T47D (cell line): ENCODE measurements at regions not wholly inside any gene's neighbourhood (a gene's known extent, or its start where the extent isn't known, plus 50 kb on each side); places are given as distances from the start of the nearest gene placed in this dataset.

Source experiments
- DNase-seq, 2 experiments: peaks; one replicate each; pipeline versions ENCODE4 v3.0.0 to v3.0.0-alpha.2; 2011 to 2012; ENCODE audit warnings: low read depth in 1 of 2, low spot score in 1 of 2
- JUND ChIP-seq: IDR thresholded peaks from 2 replicates; pipeline ENCODE4 v1.6.1; 2012; ENCODE audit warnings: low read depth
- in situ Hi-C: cut with HindIII; loops from 2 replicates; pipeline ENCODE4 v1.10.0; 2016; ENCODE audit warnings: low sequenced_read_pairs, low pct_unique_long_range_greater_than_20kb

- in situ Hi-C loops = no loop called here
- TF ChIP-seq JUND = no peak
- peak in 1 of 2 experiments; percentile 7 for DNase-seq
Observed at GRCh38 chr2:234823877-234824376, 127.9 kb upstream of the SH3BP4 start.

DNA sequence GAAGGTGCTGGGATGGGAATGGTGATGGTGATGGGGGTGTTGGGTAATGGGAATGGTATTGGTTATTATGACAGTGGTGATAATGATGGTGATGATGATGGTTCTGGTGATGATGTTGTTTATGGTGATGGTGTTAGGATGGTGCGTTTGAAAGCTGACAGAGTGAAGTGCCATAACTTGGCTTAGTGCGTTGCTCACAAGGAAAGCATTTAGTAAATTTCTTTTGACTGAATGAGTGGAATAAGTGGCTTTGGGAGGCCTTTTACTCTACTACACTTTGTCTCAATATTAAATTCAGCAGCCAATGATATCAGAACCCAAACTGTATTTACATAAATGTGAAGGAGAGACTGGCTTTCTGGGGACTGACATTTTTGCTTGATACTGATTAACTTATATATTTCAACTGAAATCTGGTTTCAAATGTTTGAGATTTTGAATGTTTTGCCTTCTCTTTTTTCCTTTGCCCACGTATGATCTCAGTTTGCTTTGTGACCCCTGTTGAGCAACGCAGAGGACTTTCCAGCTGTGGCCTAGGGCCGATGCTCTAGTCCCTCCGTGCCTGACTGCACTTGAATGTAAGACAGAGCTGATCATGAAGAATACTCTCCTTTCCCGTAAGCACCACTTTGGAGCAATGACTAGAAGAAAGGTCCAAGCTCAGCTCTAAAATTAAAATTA, 128.5 kb upstream of the SH3BP4 start:
- DNase-seq = no peak
- in situ Hi-C loops = no loop called here
- TF ChIP-seq JUND = no peak

- in situ Hi-C loops = no loop called here
- no peak for TF ChIP-seq JUND
- no peak for DNase-seq
Observed at GRCh38 chr2:234821946-234822475, 129.8 kb upstream of the SH3BP4 start.

- TF ChIP-seq JUND = no peak
- in situ Hi-C loops = no loop called here
Observed at GRCh38 chr2:234818937-234819336, 132.9 kb upstream of the SH3BP4 start.

GRCh38 chr2:234816491-234816890, 135.3 kb upstream of the SH3BP4 start:
- no peak for DNase-seq
- TF ChIP-seq JUND = no peak
- in situ Hi-C loops = no loop called here

More at GRCh38 chr2:234818937-234819336, 132.9 kb upstream of the SH3BP4 start:
- peak in 1 of 2 experiments; percentile 29 for DNase-seq

GRCh38 chr2:234816056-234816455, 135.8 kb upstream of the SH3BP4 start:
- no peak for DNase-seq
- no peak for TF ChIP-seq JUND
- in situ Hi-C loops = no loop called here

DNA sequence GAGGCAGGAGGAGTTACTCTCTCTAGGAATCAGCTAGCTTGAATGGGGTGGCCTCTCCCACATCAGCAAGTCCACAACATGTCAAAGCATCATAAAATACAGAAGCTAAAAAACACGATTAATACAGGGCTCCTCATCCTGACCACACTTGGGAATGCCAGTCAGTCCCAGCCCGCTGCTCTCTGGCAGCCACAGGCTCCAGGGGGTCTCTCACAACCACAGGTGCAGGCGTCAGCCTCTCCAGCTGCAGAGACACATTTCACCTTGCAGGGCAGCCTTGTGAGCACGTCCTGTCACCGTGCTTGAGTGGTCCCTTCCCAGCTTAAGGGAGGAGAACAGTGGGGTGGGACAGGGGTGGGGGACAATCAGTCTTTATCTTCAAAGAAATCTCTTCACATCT, 137.4 kb upstream of the SH3BP4 start:
- in situ Hi-C loops = no loop called here
- no peak for TF ChIP-seq JUND
- DNase-seq = no peak

DNA sequence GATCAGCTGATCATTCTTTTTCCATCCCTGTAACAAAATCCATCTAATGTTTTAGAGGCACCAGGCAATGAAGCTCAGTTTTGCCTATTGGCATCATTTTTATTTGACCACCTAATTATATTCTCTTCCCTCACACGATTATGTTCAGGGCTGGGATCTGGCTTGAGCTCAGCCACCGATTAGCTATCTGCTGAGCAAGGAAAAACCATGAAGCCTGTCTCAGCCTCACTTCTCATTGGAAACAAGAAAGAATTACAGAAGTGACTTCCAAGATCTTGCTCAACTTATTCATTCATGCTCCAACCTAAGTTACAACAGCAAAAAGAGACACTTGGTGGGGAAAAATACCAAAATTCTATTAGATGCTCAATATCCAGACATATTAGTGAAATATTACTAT, 139.0 kb upstream of the SH3BP4 start:
- no peak for TF ChIP-seq JUND
- in situ Hi-C loops = no loop called here
- DNase-seq = no peak

GRCh38 chr2:234808907-234809306, 142.9 kb upstream of the SH3BP4 start:
- DNase-seq = no peak
- TF ChIP-seq JUND = no peak
- in situ Hi-C loops = no loop called here

- no peak for TF ChIP-seq JUND
- DNase-seq = no peak
- in situ Hi-C loops = no loop called here
Observed at GRCh38 chr2:234806818-234807217, 145.0 kb upstream of the SH3BP4 start.

GRCh38 chr2:234805836-234806235, 146.0 kb upstream of the SH3BP4 start:
- TF ChIP-seq JUND = no peak
- no peak for DNase-seq
- in situ Hi-C loops = no loop called here

- no peak for DNase-seq
- no peak for TF ChIP-seq JUND
- in situ Hi-C loops = no loop called here
Observed at GRCh38 chr2:234804704-234805103, 147.1 kb upstream of the SH3BP4 start.

- TF ChIP-seq JUND = no peak
- no peak for DNase-seq
- in situ Hi-C loops = no loop called here
Observed at GRCh38 chr2:234802845-234803171, 149.0 kb upstream of the SH3BP4 start.
